K562 (cell line): ENCODE measurements at regions not wholly inside any gene's neighbourhood (a gene's known extent, or its start where the extent isn't known, plus 50 kb on each side); places are given as distances from the start of the nearest gene placed in this dataset.

ENCODE experiments used
- ARID2 ChIP-seq: fragments of 450-650 bp; IDR thresholded peaks from 2 replicates; pipeline ENCODE4 v1.6.1; 2017; ENCODE audit warnings: antibody characterized with exemption, mild to moderate bottlenecking
- BRD4 ChIP-seq: fragments of 200-600 bp; sonication (generic); IDR thresholded peaks from 2 replicates; pipeline ENCODE4 v1.6.1; 2017; ENCODE audit warnings: inconsistent platforms
- CSDE1 ChIP-seq, 2 experiments: fragments of 450-650 bp; IDR thresholded peaks; 2 replicates each; pipeline ENCODE4 v1.6.1; 2016; ENCODE audit warnings: mild to moderate bottlenecking in 1 of 2
- ELF1 ChIP-seq: fragments of 200-800 bp; sonication (Bioruptor generic); IDR thresholded peaks from 2 replicates; pipeline ENCODE4 v1.6.1; 2016; ENCODE audit warnings: missing genetic modification characterization, missing compliant biosample characterization
- ESRRB ChIP-seq: fragments of 250-450 bp; sonication (Bioruptor Pico); IDR thresholded peaks from 2 replicates; pipeline ENCODE4 v1.5.0; 2020; ENCODE audit warnings: mild to moderate bottlenecking, moderate library complexity, borderline replicate concordance
- NFATC3 ChIP-seq: fragments of 450-650 bp; IDR thresholded peaks from 2 replicates; pipeline ENCODE4 v1.6.1; 2017; ENCODE audit warnings: mild to moderate bottlenecking
- NR2C2 ChIP-seq, 2 experiments: fragments of 200-800 bp in 1 of 2; sonication (Bioruptor generic) in 1 of 2; sonication (generic) in 1 of 2; formaldehyde crosslinking in 1 of 2; IDR thresholded peaks; 2 replicates each; pipeline versions ENCODE4 v1.6.1 to v1.8.0; 2016 to 2022; ENCODE audit warnings: mild to moderate bottlenecking in 1 of 2, missing compliant biosample characterization in 1 of 2, missing genetic modification characterization in 1 of 2, missing genetic modification reagents in 1 of 2
- NUFIP1 ChIP-seq: fragments of 450-650 bp; IDR thresholded peaks from 2 replicates; pipeline ENCODE4 v1.6.1; 2018; ENCODE audit not compliant: partially characterized antibody
- PHB2 ChIP-seq: fragments of 450-650 bp; IDR thresholded peaks from 2 replicates; pipeline ENCODE4 v1.6.1; 2017; ENCODE audit warnings: low read depth
- PML ChIP-seq: IDR thresholded peaks from 2 replicates; pipeline ENCODE4 v1.6.1; 2012; ENCODE audit warnings: low read length, inconsistent platforms
- PPARD ChIP-seq: fragments of 250-450 bp; sonication (Bioruptor Pico); IDR thresholded peaks from 2 replicates; pipeline ENCODE4 v1.8.0; 2022; ENCODE audit warnings: inconsistent platforms, mild to moderate bottlenecking, moderate library complexity
- TCF3 ChIP-seq: sonication (generic); formaldehyde crosslinking; IDR thresholded peaks from 2 replicates; pipeline ENCODE4 v1.4.0; 2020; ENCODE audit warnings: mild to moderate bottlenecking, missing genetic modification reagents
- THRAP3 ChIP-seq: fragments of 450-650 bp; IDR thresholded peaks from 2 replicates; pipeline ENCODE4 v1.6.1; 2016; ENCODE audit warnings: mild to moderate bottlenecking, inconsistent platforms, borderline replicate concordance
- ZNF197 ChIP-seq: fragments of 200-800 bp; sonication (Bioruptor generic); IDR thresholded peaks from 2 replicates; pipeline ENCODE4 v1.6.1; 2016; ENCODE audit warnings: low read depth, missing genetic modification characterization, missing compliant biosample characterization
- TF ChIP-seq, protein P1 (sequence below): fragments of 450-650 bp; IDR thresholded peaks from 2 replicates; pipeline ENCODE4 v1.6.1; 2017; ENCODE audit warnings: antibody characterized with exemption, mild to moderate bottlenecking
- TF ChIP-seq, protein P2 (sequence below), 3 experiments: IDR thresholded peaks in 2 of 3; conservative IDR thresholded peaks in 1 of 3; 2 replicates each; pipeline ENCODE4 v1.5.1; 2011 to 2012; ENCODE audit warnings: low read length in 3 of 3, mild to moderate bottlenecking in 3 of 3, control low read depth in 2 of 3, improper control_type of control experiment in 1 of 3, inconsistent platforms in 1 of 3, low read depth in 1 of 3, mixed read lengths in 1 of 3, moderate library complexity in 1 of 3; ENCODE audit not compliant: insufficient read depth in 2 of 3
- TF ChIP-seq, protein P3 (sequence below): fragments of 450-650 bp; IDR thresholded peaks from 2 replicates; pipeline ENCODE4 v1.6.1; 2016; ENCODE audit warnings: mild to moderate bottlenecking
- TF ChIP-seq, protein P4 (sequence below): fragments of 250-450 bp; sonication (Bioruptor Pico); IDR thresholded peaks from 2 replicates; pipeline ENCODE4 v1.4.0; 2020; ENCODE audit warnings: borderline replicate concordance
- TF ChIP-seq, protein P5 (sequence below): sonication (generic); formaldehyde crosslinking; IDR thresholded peaks from 2 replicates; pipeline ENCODE4 v1.8.0; 2022; ENCODE audit warnings: mild to moderate bottlenecking, low read depth, missing genetic modification reagents

DNA sequence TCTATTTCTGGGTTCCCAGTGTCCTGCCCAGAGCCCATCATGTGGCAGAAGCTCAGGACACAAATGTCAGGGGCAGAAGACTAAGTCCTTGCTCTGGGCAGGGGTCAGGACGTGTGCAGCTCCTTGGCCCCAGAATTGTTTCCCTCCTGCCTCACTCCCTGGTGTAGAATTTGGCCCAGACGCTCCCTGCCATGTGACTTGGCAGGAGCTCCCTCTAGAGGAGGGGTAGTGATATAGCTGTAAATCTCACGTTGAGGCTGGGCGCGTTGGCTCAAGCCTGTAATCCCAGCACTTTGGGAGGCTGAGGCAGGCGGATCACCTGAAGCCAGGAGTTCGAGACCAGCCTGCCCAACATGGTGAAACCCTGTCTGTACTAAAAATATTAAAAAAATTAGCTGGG lies 91.2 kb downstream of the UBIAD1 start (continued):
- TF ChIP-seq, protein P1, sequence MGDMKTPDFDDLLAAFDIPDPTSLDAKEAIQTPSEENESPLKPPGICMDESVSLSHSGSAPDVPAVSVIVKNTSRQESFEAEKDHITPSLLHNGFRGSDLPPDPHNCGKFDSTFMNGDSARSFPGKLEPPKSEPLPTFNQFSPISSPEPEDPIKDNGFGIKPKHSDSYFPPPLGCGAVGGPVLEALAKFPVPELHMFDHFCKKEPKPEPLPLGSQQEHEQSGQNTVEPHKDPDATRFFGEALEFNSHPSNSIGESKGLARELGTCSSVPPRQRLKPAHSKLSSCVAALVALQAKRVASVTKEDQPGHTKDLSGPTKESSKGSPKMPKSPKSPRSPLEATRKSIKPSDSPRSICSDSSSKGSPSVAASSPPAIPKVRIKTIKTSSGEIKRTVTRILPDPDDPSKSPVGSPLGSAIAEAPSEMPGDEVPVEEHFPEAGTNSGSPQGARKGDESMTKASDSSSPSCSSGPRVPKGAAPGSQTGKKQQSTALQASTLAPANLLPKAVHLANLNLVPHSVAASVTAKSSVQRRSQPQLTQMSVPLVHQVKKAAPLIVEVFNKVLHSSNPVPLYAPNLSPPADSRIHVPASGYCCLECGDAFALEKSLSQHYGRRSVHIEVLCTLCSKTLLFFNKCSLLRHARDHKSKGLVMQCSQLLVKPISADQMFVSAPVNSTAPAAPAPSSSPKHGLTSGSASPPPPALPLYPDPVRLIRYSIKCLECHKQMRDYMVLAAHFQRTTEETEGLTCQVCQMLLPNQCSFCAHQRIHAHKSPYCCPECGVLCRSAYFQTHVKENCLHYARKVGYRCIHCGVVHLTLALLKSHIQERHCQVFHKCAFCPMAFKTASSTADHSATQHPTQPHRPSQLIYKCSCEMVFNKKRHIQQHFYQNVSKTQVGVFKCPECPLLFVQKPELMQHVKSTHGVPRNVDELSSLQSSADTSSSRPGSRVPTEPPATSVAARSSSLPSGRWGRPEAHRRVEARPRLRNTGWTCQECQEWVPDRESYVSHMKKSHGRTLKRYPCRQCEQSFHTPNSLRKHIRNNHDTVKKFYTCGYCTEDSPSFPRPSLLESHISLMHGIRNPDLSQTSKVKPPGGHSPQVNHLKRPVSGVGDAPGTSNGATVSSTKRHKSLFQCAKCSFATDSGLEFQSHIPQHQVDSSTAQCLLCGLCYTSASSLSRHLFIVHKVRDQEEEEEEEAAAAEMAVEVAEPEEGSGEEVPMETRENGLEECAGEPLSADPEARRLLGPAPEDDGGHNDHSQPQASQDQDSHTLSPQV, result no peak
- TF ChIP-seq NR2C2 (CRISPR knock-in tag; IDR thresholded peaks at IDR 0.05) (no peak), NR2C2 (tag; IDR thresholded peaks at IDR 0.05) (no peak), TCF3 (CRISPR knock-in tag) (no peak), ELF1 (tag) (no peak), BRD4 (no peak), NFATC3 (no peak), PPARD (no peak), ESRRB (CRISPR knock-in tag) (no peak), THRAP3 (no peak), ARID2 (no peak), CSDE1 (IDR thresholded peaks at IDR 0.05) (no peak), PHB2 (no peak), ZNF197 (CRISPR knock-in tag) (no peak), NUFIP1 (no peak), PML (no peak)
- TF ChIP-seq, protein P2, sequence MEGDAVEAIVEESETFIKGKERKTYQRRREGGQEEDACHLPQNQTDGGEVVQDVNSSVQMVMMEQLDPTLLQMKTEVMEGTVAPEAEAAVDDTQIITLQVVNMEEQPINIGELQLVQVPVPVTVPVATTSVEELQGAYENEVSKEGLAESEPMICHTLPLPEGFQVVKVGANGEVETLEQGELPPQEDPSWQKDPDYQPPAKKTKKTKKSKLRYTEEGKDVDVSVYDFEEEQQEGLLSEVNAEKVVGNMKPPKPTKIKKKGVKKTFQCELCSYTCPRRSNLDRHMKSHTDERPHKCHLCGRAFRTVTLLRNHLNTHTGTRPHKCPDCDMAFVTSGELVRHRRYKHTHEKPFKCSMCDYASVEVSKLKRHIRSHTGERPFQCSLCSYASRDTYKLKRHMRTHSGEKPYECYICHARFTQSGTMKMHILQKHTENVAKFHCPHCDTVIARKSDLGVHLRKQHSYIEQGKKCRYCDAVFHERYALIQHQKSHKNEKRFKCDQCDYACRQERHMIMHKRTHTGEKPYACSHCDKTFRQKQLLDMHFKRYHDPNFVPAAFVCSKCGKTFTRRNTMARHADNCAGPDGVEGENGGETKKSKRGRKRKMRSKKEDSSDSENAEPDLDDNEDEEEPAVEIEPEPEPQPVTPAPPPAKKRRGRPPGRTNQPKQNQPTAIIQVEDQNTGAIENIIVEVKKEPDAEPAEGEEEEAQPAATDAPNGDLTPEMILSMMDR (IDR thresholded peaks at IDR 0.05 in 2 of 3, conservative IDR thresholded peaks at IDR 0.05 in 1 of 3; ENCODE audit: insufficient read depth in 2 of 3, low read depth in 1 of 3, low read length in 3 of 3), result peak; percentile 74 to 81 (median 80)
- TF ChIP-seq, protein P3, sequence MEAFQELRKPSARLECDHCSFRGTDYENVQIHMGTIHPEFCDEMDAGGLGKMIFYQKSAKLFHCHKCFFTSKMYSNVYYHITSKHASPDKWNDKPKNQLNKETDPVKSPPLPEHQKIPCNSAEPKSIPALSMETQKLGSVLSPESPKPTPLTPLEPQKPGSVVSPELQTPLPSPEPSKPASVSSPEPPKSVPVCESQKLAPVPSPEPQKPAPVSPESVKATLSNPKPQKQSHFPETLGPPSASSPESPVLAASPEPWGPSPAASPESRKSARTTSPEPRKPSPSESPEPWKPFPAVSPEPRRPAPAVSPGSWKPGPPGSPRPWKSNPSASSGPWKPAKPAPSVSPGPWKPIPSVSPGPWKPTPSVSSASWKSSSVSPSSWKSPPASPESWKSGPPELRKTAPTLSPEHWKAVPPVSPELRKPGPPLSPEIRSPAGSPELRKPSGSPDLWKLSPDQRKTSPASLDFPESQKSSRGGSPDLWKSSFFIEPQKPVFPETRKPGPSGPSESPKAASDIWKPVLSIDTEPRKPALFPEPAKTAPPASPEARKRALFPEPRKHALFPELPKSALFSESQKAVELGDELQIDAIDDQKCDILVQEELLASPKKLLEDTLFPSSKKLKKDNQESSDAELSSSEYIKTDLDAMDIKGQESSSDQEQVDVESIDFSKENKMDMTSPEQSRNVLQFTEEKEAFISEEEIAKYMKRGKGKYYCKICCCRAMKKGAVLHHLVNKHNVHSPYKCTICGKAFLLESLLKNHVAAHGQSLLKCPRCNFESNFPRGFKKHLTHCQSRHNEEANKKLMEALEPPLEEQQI, result no peak
- TF ChIP-seq, protein P4, sequence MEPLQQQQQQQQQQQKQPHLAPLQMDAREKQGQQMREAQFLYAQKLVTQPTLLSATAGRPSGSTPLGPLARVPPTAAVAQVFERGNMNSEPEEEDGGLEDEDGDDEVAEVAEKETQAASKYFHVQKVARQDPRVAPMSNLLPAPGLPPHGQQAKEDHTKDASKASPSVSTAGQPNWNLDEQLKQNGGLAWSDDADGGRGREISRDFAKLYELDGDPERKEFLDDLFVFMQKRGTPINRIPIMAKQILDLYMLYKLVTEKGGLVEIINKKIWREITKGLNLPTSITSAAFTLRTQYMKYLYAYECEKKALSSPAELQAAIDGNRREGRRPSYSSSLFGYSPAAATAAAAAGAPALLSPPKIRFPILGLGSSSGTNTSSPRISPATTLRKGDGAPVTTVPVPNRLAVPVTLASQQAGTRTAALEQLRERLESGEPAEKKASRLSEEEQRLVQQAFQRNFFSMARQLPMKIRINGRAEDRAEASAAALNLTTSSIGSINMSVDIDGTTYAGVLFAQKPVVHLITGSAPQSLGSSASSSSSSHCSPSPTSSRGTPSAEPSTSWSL (CRISPR knock-in tag), result no peak
- TF ChIP-seq, protein P5, sequence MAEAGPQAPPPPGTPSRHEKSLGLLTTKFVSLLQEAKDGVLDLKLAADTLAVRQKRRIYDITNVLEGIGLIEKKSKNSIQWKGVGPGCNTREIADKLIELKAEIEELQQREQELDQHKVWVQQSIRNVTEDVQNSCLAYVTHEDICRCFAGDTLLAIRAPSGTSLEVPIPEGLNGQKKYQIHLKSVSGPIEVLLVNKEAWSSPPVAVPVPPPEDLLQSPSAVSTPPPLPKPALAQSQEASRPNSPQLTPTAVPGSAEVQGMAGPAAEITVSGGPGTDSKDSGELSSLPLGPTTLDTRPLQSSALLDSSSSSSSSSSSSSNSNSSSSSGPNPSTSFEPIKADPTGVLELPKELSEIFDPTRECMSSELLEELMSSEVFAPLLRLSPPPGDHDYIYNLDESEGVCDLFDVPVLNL (CRISPR knock-in tag), result no peak
